Caco-2 (cell line): ENCODE measurements at regions not wholly inside any gene's neighbourhood (a gene's known extent, or its start where the extent isn't known, plus 50 kb on each side); places are given as distances from the start of the nearest gene placed in this dataset.

Experiments
- BruUV-seq: library from RNA; stranded (reverse); fragments of 400-500 nt; replicated peaks from 2 replicates; lab custom pipeline; 2021; lab: Mats Ljungman, UMichigan
- CTCF ChIA-PET: fragments of 300-600 bp; sonication (Branson Sonifier 250); formaldehyde crosslinking; loops from one replicate; lab custom pipeline; 2022; ENCODE audit warnings: antibody characterized with exemption; lab: Charles Lee
- POLR2A ChIA-PET: fragments of 300-600 bp; sonication (Branson Sonifier 250); formaldehyde crosslinking; loops from one replicate; lab custom pipeline; 2022; ENCODE audit warnings: antibody characterized with exemption; lab: Charles Lee
- DNase-seq, 2 experiments: peaks; one replicate each; pipeline versions ENCODE4 v3.0.0 to v3.0.0-alpha.2; 2020 to 2022
- H3K27me3 ChIP-seq: replicated peaks from 2 replicates; pipeline ENCODE4 v1.6.0; 2011; ENCODE audit warnings: low read length; ENCODE audit not compliant: control insufficient read depth, insufficient read depth
- H3K36me3 ChIP-seq: 2 replicates; pipeline ENCODE4 v1.5.1; 2011; ENCODE audit warnings: low read length; ENCODE audit not compliant: control insufficient read depth, insufficient read depth
- H3K4me1 ChIP-seq: fragments of 250-450 bp; sonication (Bioruptor Pico); 2 replicates; pipeline ENCODE4 v1.5.1; 2020; ENCODE audit warnings: mild to moderate bottlenecking
- H3K4me3 ChIP-seq: 2 replicates; pipeline ENCODE4 v1.5.1; 2011; ENCODE audit warnings: low read depth, mild to moderate bottlenecking, control low read depth, low read length
- H3K9me3 ChIP-seq: fragments of 250-450 bp; sonication (Bioruptor Pico); 2 replicates; pipeline ENCODE4 v1.5.1; 2020; ENCODE audit warnings: mild to moderate bottlenecking, moderate library complexity
- H3K27ac Mint-ChIP-seq: one replicate; pipeline ENCODE4 v1.8.0; 2022; ENCODE audit warnings: mixed read lengths; ENCODE audit not compliant: unreplicated experiment
- H3K27me3 Mint-ChIP-seq: one replicate; pipeline ENCODE4 v1.8.0; 2022; ENCODE audit warnings: mixed read lengths; ENCODE audit not compliant: insufficient read depth, unreplicated experiment
- H3K36me3 Mint-ChIP-seq: one replicate; pipeline ENCODE4 v1.8.0; 2022; ENCODE audit warnings: mild to moderate bottlenecking, mixed read lengths; ENCODE audit not compliant: insufficient read depth, unreplicated experiment
- H3K4me1 Mint-ChIP-seq: one replicate; pipeline ENCODE4 v1.8.0; 2022; ENCODE audit warnings: low read depth, mixed read lengths; ENCODE audit not compliant: unreplicated experiment
- H3K4me3 Mint-ChIP-seq: one replicate; pipeline ENCODE4 v1.8.0; 2022; ENCODE audit warnings: mild to moderate bottlenecking, moderate library complexity, mixed read lengths; ENCODE audit not compliant: unreplicated experiment
- H3K9me3 Mint-ChIP-seq: one replicate; pipeline ENCODE4 v1.8.0; 2022; ENCODE audit warnings: mixed read lengths; ENCODE audit not compliant: unreplicated experiment
- CTCF ChIP-seq, 2 experiments: fragments of 200-600 bp in 1 of 2; IDR thresholded peaks; 1 replicate in 1 of 2; 2 replicates in 1 of 2; pipeline versions ENCODE4 v1.5.1 to v1.8.0; 2011 to 2022; ENCODE audit warnings: antibody characterized with exemption in 1 of 2, control low read depth in 1 of 2, inconsistent platforms in 1 of 2, low read depth in 1 of 2, low read length in 1 of 2, mild to moderate bottlenecking in 1 of 2, moderate library complexity in 1 of 2; ENCODE audit not compliant: insufficient read depth in 1 of 2, severe bottlenecking in 1 of 2, unreplicated experiment in 1 of 2
- intact Hi-C: fragments of 100-400 bp; cut with micrococcal nuclease; formaldehyde crosslinking; loops from one replicate; pipeline ENCODE4 v1.10.0; 2022; ENCODE audit not compliant: unreplicated experiment

- Mint-ChIP-seq H3K27ac (no peak overlapping the region), H3K27me3 (no peaks in the 10 kb centered on the region), H3K9me3 (no peaks in the 10 kb centered on the region), H3K4me1 (peaks cover 18% of the 10 kb centered on the region), H3K4me3 (no peak overlapping the region), H3K36me3 (peaks cover 8% of the 10 kb centered on the region)
- intact Hi-C loops = no loop called here
- CTCF ChIA-PET = no interaction called here
- POLR2A ChIA-PET = no interaction called here
- no TSS peak for BruUV-seq
- no peak for TF ChIP-seq CTCF (IDR thresholded peaks at IDR 0.05; ENCODE audit: insufficient read depth in 1 of 2, low read depth in 1 of 2, low read length in 1 of 2, severe bottlenecking in 1 of 2, unreplicated experiment in 1 of 2)
- DNase-seq = no peak
- Histone ChIP-seq H3K27me3 (no peaks in the 10 kb centered on the region), H3K4me3 (no peak overlapping the region), H3K36me3 (no peaks in the 10 kb centered on the region), H3K4me1 (peaks cover 20% of the 10 kb centered on the region), H3K9me3 (no peaks in the 10 kb centered on the region)
These were observed 88.4 kb upstream of the PLEKHG1 start for GRCh38 chr6:150511313-150511712.

GRCh38 chr6:150514806-150515380, 84.8 kb upstream of the PLEKHG1 start:
- ChIA-PET CTCF (no interaction called here), POLR2A (no interaction called here)
- H3K27me3 Mint-ChIP-seq = no peaks in the 10 kb centered on the region
- no peak overlapping the region for H3K4me3 Mint-ChIP-seq
- Histone ChIP-seq H3K36me3 (no peaks in the 10 kb centered on the region), H3K4me3 (no peak overlapping the region), H3K9me3 (no peaks in the 10 kb centered on the region), H3K27me3 (no peaks in the 10 kb centered on the region), H3K4me1 (peaks cover 37% of the 10 kb centered on the region)
- intact Hi-C loops = loop anchor here (2.0 kb wide), 2 partner anchors 58 to 96 kb away; no protein-coding TSS in a partner anchor
- H3K27ac Mint-ChIP-seq = peak overlapping the region; percentile 31
- TF ChIP-seq CTCF (IDR thresholded peaks at IDR 0.05; ENCODE audit: insufficient read depth in 1 of 2, low read depth in 1 of 2, low read length in 1 of 2, severe bottlenecking in 1 of 2, unreplicated experiment in 1 of 2) = no peak
- BruUV-seq = no TSS peak
- H3K36me3 Mint-ChIP-seq = peaks cover 8% of the 10 kb centered on the region
- peak in 1 of 2 experiments; percentile 53 for DNase-seq
- H3K9me3 Mint-ChIP-seq = peaks cover 7% of the 10 kb centered on the region
- peaks cover 40% of the 10 kb centered on the region for H3K4me1 Mint-ChIP-seq

- ChIA-PET POLR2A (no interaction called here), CTCF (no interaction called here)
- no peak for TF ChIP-seq CTCF (IDR thresholded peaks at IDR 0.05; ENCODE audit: insufficient read depth in 1 of 2, low read depth in 1 of 2, low read length in 1 of 2, severe bottlenecking in 1 of 2, unreplicated experiment in 1 of 2)
- H3K27me3 Mint-ChIP-seq = no peaks in the 10 kb centered on the region
- no peak for DNase-seq
- H3K4me1 ChIP-seq = peaks cover 47% of the 10 kb centered on the region
- BruUV-seq = no TSS peak
- no peak overlapping the region for H3K4me3 Mint-ChIP-seq
- H3K4me3 ChIP-seq = no peak overlapping the region
- H3K27me3 ChIP-seq = no peaks in the 10 kb centered on the region
- peak overlapping the region; percentile 31 for H3K27ac Mint-ChIP-seq
- intact Hi-C loops = no loop called here
- peaks cover 52% of the 10 kb centered on the region for H3K4me1 Mint-ChIP-seq
- peaks cover 8% of the 10 kb centered on the region for H3K36me3 Mint-ChIP-seq
- no peaks in the 10 kb centered on the region for H3K36me3 ChIP-seq
- no peaks in the 10 kb centered on the region for H3K9me3 ChIP-seq
- H3K9me3 Mint-ChIP-seq = peaks cover 18% of the 10 kb centered on the region
These were observed 83.5 kb upstream of the PLEKHG1 start for GRCh38 chr6:150516199-150516598.
